K562 (cell line): ENCODE measurements at regions not wholly inside any gene's neighbourhood (a gene's known extent, or its start where the extent isn't known, plus 50 kb on each side); places are given as distances from the start of the nearest gene placed in this dataset.
A peak's percentile ranks its signal among the peaks of the same experiment; 100 is the strongest.

Experiments
- AFF4 ChIP-seq: sonication (generic); formaldehyde crosslinking; IDR thresholded peaks from 2 replicates; pipeline ENCODE4 v1.8.0; 2023; ENCODE audit warnings: mild to moderate bottlenecking, missing genetic modification reagents
- CBX1 ChIP-seq: sonication (generic); IDR thresholded peaks from 2 replicates; pipeline ENCODE4 v1.6.1; 2016; ENCODE audit warnings: antibody characterized with exemption, low read depth, mild to moderate bottlenecking
- CBX8 ChIP-seq: fragments of 200-600 bp; sonication (generic); IDR thresholded peaks from 2 replicates; pipeline ENCODE4 v1.6.1; 2012; ENCODE audit warnings: borderline replicate concordance, mixed run types, low read depth, mild to moderate bottlenecking, moderate library complexity, mixed read lengths, low read length, control low read depth, inconsistent platforms; ENCODE audit not compliant: poor library complexity, severe bottlenecking; ENCODE audit errors: extremely low read depth
- EWSR1 ChIP-seq: fragments of 450-650 bp; IDR thresholded peaks from 2 replicates; pipeline ENCODE4 v1.6.1; 2018; ENCODE audit warnings: borderline replicate concordance, mild to moderate bottlenecking, low read depth, moderate library complexity; ENCODE audit not compliant: partially characterized antibody
- GABPB1 ChIP-seq: sonication (generic); formaldehyde crosslinking; IDR thresholded peaks from 2 replicates; pipeline ENCODE4 v1.8.0; 2022; ENCODE audit warnings: mild to moderate bottlenecking, missing genetic modification reagents
- SMC3 ChIP-seq: conservative IDR thresholded peaks from 2 replicates; pipeline ENCODE4 v1.6.1; 2011; ENCODE audit warnings: low read depth, low read length, improper control_type of control experiment; ENCODE audit not compliant: insufficient read depth
- ZHX1 ChIP-seq: fragments of 150-350 bp; conservative IDR thresholded peaks from 2 replicates; pipeline ENCODE4 v1.6.1; 2014; ENCODE audit warnings: low read length
- ZNF24 ChIP-seq: fragments of 450-650 bp; IDR thresholded peaks from 2 replicates; pipeline ENCODE4 v1.6.1; 2016
- ZNF512 ChIP-seq: IDR thresholded peaks from 2 replicates; pipeline ENCODE4 v1.6.1; 2016; ENCODE audit warnings: missing genetic modification characterization, missing compliant biosample characterization
- TF ChIP-seq, protein P1 (sequence below): IDR thresholded peaks from 2 replicates; pipeline ENCODE4 v1.6.1; 2011; ENCODE audit warnings: borderline replicate concordance, low read depth, mild to moderate bottlenecking, moderate library complexity, low read length; ENCODE audit not compliant: insufficient read depth, poor library complexity, severe bottlenecking
- TF ChIP-seq, protein P2 (sequence below), 3 experiments: fragments of 200-800 bp in 1 of 3; sonication (Bioruptor generic) in 1 of 3; sonication (generic) in 1 of 3; formaldehyde crosslinking in 1 of 3; IDR thresholded peaks; 2 replicates each; pipeline versions ENCODE4 v1.6.1 to v1.8.0; 2016 to 2022; ENCODE audit warnings: mild to moderate bottlenecking in 2 of 3, missing compliant biosample characterization in 2 of 3, missing genetic modification characterization in 2 of 3, missing genetic modification reagents in 1 of 3
- TF ChIP-seq, protein P3 (sequence below): sonication (generic); formaldehyde crosslinking; IDR thresholded peaks from 2 replicates; pipeline ENCODE4 v1.8.1; 2023; ENCODE audit warnings: mild to moderate bottlenecking, missing genetic modification reagents

GRCh38 chr18:57970356-57971095 lies 73.5 kb upstream of the NEDD4L start (continued):
- no peak for TF ChIP-seq ZHX1
- TF ChIP-seq ZNF24 = no peak
- TF ChIP-seq, protein P1, sequence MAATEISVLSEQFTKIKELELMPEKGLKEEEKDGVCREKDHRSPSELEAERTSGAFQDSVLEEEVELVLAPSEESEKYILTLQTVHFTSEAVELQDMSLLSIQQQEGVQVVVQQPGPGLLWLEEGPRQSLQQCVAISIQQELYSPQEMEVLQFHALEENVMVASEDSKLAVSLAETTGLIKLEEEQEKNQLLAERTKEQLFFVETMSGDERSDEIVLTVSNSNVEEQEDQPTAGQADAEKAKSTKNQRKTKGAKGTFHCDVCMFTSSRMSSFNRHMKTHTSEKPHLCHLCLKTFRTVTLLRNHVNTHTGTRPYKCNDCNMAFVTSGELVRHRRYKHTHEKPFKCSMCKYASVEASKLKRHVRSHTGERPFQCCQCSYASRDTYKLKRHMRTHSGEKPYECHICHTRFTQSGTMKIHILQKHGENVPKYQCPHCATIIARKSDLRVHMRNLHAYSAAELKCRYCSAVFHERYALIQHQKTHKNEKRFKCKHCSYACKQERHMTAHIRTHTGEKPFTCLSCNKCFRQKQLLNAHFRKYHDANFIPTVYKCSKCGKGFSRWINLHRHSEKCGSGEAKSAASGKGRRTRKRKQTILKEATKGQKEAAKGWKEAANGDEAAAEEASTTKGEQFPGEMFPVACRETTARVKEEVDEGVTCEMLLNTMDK = peak; percentile 45
- no peak for TF ChIP-seq CBX1
- no peak for TF ChIP-seq AFF4
- TF ChIP-seq EWSR1 = no peak
- TF ChIP-seq ZNF512 = no peak
- TF ChIP-seq GABPB1 = no peak
- peak; percentile 28; the same call in 1 of the 2 replicates for TF ChIP-seq SMC3
- no peak for TF ChIP-seq CBX8
- TF ChIP-seq, protein P2, sequence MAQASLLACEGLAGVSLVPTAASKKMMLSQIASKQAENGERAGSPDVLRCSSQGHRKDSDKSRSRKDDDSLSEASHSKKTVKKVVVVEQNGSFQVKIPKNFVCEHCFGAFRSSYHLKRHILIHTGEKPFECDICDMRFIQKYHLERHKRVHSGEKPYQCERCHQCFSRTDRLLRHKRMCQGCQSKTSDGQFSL (CRISPR knock-in tag; IDR thresholded peaks at IDR 0.05) = no peak
- TF ChIP-seq, protein P2 (tag; IDR thresholded peaks at IDR 0.05) = no peak
- TF ChIP-seq, protein P3, sequence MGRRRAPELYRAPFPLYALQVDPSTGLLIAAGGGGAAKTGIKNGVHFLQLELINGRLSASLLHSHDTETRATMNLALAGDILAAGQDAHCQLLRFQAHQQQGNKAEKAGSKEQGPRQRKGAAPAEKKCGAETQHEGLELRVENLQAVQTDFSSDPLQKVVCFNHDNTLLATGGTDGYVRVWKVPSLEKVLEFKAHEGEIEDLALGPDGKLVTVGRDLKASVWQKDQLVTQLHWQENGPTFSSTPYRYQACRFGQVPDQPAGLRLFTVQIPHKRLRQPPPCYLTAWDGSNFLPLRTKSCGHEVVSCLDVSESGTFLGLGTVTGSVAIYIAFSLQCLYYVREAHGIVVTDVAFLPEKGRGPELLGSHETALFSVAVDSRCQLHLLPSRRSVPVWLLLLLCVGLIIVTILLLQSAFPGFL (CRISPR knock-in tag) = no peak
